NCI-H1048 (cell line): ENCODE measurements at regions not wholly inside any gene's neighbourhood (a gene's known extent, or its start where the extent isn't known, plus 50 kb on each side); places are given as distances from the start of the nearest gene placed in this dataset.

ENCODE experiments used
- DNase-seq: peaks from one replicate; lab custom pipeline; 2025; lab: John Stamatoyannopoulos, UW

DNA sequence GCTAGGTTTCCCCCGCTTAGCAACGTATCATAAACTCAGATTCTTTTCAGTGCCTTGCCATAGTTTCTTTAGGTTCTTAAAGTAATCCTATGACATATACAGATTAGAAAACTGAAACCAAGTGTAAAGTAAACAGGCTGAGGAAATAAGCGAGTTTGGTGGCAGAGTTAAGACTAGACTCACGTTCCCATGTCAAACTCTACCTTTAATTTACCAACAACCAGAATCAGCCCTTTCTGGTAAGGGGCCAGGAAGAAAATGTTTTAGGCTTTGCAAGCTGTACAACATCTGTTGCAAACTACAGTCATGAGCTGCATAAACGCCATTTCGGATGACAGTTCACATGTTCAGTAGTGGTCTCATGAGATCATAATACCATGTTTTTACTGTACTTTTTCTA lies 128.0 kb upstream of the PRICKLE2 start:
- DNase-seq = no peak

DNA sequence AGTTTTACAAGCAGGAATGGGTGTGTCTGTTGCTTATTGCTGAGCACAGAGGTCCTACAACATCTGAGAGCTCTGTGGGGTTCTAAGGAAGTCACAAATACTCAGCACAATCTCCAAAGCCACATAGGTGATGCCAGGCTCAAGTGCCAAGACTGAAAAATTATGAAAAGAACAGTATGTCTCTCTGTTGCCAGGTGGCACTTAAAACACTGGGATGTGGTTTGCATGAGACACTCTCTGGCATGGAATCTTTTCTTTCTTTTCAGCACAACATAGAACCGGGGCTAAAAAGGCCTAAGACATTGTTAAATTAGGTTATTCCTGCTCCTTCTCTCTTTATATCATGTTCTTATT lies 127.3 kb upstream of the PRICKLE2 start:
- no peak for DNase-seq

DNA sequence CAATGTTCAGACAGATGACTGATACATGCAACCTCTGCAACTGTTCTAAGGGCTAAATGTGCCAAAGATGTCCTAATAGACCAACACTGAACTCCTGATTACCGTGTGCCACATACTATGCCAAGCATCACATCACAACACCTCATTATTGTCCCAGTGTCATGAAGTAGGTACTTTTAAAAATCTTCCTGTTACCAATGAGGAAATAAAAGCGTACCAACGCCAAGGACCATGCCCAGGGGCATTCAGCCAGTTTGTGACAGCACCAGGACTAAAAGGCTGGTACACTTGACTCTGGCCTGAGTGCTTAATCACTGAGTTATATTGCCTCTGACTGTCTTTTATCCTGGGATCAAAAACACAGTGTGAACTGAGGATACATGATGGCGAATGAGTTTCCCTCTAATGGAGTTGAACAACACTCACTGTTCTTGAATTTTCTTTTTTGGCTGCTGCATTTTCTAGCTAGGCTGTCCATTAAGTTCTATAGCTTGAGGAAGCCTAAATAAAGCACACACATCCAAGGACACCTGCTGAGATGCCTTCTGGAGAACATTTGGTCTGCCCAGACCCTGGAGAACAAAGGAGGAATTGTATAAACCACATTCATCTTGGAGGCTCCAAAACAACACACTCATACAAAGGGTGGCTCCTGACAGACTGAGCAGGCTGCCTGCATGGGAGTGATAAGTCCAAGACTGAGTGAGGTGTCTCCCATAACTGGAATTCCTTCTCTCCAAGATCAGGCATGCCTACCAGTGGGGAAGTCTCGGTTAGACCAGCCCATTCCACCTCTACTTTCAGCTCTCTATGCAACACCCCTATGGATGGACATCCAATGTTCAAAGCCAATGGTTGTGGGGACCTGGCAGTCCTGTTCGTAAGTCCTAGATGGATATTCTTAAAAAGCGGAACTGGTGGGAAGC lies 126.7 kb upstream of the PRICKLE2 start:
- DNase-seq = no peak

DNA sequence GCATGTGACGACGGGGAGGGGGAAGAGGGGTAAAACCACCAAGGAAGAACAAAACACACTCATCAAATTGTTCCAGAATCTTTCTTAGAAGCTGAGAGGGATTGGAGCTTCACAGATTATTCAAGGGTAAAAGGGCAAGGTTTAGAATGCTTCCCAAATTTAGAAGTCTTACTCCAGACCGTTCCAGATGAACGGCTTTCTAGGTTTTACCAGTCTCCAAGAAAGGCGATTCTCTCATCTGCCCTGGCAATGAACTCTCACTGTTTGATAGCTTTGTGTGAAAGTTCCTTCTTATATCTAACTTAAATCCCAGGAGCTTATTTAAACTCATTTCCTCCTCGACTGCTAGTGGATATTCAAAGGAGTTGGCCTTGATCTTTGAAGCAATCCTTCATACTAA lies 124.3 kb upstream of the PRICKLE2 start:
- no peak for DNase-seq

DNA sequence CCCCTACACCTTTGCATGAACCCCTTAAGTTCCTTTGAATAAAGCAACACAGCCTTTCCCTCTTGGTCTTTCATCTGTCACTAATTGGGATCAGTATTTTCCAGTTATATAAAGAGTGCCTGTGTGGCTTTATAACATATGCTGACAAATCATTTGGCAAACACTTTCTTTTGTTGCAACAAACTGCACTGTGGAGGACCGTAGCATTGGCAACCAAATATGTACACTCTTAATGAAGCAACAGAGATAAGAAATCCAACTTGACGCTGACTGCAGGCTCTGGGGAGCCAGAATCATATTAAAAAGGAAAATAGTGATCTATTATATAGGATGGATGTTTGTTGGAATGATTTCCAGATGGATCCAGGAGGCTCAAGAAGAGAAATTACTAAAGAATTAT lies 120.1 kb upstream of the PRICKLE2 start:
- no peak for DNase-seq

DNA sequence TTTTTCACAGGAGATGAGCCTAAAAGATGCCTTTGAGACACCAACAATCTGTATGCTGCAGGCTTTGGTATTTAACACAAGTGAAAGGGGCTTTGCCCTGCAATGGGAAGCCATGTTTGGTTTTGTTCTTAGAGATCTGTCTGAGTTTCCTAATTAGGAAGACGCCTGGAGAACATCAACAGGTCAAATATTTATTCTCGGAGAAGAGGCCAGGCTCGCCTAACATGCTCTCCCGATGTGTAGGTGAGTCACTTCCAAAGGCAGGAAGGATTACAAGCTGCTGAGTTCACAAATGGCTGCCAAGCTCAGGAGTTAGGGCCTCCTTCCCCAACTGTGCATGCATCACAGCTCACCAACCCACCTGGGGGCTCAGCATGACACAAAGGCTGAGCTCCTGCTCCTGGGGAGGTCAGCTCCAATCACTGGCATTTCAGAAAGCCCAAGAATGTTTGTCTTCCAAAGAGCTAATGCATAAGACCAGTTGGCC lies 119.5 kb upstream of the PRICKLE2 start:
- no peak for DNase-seq

DNA sequence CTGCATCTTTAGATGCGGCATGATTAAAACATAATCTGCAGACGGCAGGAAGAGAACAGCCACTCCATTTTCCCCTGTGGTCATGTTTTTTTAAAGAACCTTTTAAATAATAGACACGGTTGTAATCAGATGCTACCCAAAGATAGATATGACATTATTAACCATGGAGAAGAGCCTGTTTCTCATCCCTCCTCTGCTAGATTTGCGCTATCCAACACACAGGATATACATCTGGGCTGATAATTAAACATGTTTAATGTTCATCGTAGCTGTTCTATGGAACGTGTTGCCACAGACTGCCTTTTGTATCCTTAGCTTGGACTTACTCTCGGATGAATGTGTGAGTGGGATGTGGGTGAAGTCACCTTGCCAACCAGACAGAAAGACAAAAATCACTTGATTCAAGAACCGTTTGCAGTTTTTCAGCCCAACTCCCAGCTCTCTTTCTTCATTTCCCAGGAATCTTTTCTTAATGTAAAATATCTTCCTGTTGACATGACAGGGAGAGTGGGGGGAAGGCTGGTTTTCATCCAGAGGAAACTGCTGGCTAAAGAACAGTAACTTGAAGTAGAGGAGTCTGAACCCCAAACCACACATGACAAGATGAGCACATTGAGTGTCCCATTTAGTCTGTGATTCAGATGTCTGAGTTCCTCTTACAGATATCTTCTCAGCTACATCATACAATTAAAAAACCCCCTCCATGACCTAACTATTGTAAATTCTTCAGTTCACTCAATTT lies 118.6 kb upstream of the PRICKLE2 start:
- no peak for DNase-seq

DNA sequence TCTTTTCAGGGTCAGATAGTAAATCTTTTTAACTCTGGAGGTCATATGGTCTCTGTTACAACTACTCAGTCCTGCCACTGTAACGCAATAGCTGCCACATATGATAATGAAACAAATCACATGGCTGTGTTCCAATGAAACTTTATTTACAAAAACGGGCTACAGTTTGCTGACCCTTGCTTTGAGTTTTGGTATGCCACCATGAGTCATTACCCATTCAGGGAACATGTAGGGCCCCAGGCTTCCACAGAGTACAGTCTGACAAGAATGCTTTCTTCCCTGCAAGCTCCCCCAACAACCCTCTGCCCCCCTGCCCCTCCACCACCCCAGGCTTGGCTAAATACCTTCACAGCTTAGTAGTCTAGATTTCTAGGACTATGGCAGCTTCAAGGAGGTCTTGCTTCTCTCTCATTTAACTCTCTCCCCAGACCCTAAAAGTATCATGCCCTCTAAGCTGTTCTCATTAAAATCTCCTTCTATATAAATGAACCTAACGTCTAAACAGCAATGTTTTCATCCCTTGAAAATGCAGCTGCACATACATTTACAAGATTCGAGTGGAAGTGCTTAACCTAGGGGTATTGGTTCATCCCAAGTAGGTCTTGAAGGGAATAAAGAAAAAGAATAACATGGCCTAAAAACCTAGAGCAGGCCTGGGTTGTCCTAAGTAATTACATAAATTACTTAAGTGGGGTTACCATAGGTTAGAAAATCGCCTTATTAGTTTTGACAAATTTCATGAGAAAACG lies 117.8 kb upstream of the PRICKLE2 start:
- no peak for DNase-seq

DNA sequence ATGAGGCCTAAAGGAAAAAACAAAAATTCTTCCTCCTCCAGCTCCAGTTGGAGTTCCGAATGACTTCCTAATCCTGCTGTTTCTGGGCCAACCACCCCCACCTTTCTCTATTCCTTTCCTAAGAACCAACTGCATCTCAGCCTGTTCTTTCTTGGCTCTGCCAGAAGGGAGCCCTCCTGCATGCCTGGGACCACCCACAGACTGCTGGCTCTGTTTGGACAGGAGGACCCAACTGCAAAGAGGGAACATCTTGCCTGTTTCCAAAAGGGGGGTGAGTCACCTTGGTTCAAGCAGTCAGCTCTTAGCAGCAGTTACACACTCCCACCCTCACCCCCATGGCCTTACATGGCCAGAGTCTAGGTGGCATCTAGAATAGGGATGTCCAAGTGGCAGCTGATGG lies 116.0 kb upstream of the PRICKLE2 start:
- DNase-seq = no peak

DNA sequence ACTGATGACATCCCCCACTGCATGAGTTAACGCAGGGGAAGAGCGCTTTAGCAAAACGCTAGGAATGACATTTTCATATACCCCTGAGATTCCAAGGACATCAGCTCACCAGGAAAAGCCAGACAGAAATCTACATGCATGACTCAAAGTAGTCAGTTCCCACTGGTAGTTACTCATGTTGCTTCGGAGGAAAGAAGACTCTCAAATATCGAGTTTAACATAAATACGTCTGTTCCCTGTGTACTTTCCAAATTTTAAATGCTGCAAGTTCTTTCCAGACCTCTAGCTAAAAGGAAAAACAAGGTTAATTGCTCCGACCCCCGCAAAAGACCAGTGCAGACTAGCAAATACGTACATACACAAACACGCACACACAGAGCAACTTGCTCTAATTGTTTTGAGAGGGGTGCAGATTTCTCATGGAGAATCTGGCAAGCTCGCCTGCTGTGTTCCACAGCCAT lies 115.4 kb upstream of the PRICKLE2 start:
- no peak for DNase-seq

DNA sequence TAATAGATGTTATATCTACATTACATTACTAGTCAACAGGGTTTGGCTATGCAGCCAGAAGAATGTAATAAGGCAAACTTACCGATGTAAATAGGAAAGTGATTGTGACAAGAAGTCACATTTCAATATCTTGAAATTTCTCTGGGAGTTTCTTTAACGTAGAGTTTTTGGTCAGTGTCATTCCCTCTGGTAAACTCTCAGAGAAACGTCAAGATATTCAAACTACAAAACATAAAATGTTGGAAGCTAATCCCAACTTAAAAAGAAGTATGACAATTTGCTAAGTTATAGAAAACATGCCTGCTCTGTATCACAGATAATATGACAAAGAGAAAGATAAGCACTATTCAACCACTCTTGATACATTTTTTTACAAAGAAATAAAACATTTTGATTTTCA lies 111.2 kb upstream of the PRICKLE2 start:
- no peak for DNase-seq

DNA sequence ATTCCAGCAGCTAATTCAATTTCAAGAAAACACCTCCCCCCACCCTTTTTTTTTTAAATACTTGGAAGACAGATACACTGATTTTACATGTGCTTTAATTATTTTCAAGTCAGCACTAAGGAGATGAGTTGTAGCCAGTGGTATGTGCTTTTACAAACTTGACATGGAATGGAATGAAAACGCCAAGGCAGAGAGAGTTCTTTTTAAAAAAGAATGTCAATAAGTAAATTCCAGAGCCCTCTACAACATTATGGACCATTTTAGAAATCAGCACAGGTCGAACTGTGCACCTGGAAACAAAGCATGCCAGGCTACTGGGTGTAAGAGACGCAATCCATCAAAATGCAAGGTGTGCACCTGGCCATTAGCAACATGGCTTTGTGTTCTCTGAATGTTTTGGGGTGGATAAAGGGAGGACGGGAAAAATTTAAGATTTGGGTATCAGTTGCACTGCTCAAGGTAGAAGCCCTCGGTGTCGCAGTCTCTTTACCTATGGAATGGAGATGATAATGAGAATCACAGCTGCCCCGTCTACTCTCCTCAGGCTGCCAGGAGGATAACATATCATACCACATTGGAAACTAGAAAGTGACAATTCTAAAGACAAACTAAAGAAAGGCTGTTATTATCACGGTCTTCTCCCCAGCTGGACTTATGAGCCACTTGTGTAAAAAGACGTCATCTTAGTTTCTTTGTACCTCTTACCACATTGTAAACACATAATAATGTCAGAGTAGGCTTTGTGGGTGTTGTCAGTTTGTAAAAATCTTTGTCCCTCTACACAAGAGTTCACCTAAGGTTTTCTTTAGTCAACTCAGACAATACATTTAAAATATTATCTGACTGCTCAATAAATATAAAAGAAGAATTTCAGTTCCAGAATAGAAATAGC lies 107.4 kb upstream of the PRICKLE2 start:
- DNase-seq = no peak

DNA sequence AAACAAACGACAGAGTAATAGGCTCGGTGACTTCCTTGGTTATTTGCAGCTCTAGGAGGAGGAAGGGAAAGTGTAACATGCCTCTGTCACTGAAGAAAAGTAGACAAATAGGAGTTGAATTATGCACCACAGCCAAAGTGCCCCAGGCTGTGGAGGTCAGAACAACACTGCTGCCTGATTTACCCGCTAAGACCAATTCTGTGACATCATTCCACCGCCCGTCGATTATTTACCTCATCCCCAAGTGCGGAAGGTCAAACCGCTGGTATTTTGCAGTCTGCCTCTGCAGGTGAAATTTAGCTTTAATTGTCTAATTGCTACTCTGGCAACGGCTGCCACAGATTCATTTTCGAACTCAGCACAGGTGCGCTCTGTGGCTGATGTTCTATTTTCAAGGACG lies 106.3 kb upstream of the PRICKLE2 start:
- no peak for DNase-seq

DNA sequence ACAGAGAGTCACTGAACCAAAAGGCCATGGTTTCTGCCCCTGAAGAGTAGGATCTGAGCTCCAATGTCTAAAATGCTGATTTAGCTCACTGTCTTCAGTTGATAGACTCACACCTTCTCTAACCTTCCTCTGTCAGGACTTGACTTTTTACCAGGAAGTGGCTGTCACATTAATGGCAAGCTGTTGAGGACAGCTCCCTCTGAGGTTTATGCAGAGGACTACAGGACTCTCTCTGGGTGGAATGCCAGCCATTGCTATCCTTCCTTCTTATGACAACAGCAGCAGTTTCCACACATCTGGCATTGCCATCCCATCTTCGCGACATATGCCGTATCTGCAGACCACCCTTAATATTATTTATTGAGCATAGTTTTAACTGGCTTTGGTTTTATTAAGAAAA lies 103.8 kb upstream of the PRICKLE2 start:
- DNase-seq = no peak

DNA sequence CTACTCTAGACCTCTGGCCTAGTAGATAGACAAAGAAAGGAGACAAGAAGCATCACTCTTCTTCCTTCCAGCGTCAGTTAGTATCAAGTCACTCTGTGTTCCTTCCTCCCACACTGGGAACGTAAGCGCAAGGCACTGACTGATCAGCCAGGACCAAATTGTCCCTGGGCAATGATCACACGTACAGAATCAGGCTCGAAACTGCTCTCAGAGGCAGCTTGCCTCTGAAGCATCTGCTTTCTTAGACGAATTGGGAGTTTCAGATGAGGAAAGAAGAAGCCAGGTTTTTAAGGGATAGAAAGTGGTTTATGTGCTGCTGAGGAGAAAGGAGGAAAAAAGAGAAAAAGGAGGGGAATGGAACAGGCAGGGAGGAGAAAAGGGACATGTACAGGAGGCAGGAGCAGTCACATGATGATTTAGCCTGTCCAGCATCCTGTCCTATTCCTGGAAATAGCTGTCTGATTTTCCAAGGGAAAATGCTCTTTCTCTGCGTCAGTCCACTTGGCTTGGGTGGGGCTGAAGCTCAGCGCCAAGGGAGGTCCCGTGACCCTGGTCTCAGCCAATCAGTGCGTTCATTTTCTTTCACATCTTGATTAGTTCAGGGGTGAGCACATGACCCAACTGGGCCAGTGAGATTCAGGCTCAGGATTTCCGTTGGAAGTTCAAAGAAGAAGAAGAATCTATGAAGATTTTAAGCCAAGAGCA lies 102.0 kb upstream of the PRICKLE2 start:
- no peak for DNase-seq

DNA sequence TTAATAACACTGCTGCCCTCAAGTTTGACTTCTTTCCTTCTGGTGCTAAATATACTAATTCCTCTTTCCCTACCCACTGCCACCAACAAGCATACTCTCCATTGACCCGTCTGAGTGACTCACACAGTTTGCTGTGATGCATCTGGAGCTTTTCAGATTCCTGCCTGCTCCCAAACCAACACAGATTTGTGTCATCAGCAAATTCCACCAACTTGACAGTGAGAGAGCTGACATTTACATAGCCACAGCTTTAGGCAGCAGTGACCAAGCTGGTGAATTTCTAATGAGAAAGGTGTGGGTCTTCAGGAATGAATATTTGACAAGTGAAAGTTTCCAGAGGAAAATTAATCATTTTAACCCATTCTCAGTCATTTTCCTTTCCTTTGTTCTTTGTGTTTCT lies 96.5 kb upstream of the PRICKLE2 start:
- DNase-seq = no peak

DNA sequence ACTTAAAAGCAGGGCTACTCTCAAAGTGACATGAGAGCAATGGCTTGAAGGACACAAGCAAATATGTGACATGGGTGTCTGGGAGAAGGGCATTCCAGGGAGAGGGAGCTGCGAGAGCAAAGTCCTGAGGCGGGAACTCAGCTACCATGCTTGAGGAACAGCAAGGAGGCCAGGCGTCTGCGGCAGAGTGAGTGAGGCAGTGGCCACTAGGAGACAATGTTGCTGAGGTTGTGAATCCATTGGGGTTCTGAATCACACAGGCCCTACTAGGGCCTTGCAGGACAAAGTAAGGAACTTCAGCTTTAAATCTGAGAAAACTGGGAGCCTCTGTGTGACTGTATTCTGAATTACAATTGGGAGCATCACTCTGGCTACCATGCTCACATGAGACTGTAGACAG lies 94.1 kb upstream of the PRICKLE2 start:
- DNase-seq = no peak

DNA sequence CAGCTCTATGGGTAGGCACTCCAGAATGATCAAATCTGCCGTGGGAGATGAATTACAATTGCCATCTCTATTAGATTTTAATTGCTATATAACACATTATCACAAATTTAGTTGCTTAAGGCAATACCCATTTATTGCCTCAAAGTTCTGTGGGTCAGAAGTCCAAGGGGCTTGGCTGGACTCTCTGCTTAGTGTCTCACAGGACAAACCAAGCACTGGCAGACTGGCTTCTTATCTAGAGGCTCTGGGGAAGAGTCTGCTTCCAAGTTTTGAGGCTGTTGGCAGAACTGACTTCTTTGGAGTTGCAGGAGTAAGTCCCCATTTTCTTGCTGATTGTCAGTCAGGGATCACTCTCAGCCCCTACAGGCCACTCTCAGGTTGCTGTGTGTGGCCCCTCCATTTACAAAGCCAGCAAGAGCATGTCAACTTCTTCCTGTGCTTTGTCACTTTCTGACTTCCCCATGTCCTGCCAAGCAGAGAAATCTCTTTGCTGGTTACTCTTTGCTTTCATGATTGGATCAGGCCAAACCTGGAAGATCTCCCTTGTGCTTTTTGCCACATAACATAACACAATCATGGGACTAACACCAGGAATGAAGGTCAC lies 93.5 kb upstream of the PRICKLE2 start:
- no peak for DNase-seq

DNA sequence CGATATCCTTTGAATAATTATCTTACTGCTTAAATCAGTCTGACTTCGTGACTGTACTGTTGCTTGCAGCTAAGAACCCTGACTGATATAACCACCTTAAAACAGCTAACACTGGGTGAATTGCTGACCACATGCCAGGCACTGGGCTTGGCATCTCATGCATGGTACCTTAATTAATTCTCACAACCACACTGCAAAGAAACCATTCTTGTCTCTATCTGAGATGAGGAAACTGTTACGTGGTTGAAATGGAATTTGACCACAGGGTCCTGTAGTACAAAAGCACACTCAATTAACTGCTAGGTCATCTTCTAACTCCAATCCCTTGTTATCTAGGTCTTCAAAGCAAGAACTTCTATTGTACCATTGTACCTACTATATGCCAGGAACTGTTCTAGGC lies 92.7 kb upstream of the PRICKLE2 start:
- DNase-seq = no peak

DNA sequence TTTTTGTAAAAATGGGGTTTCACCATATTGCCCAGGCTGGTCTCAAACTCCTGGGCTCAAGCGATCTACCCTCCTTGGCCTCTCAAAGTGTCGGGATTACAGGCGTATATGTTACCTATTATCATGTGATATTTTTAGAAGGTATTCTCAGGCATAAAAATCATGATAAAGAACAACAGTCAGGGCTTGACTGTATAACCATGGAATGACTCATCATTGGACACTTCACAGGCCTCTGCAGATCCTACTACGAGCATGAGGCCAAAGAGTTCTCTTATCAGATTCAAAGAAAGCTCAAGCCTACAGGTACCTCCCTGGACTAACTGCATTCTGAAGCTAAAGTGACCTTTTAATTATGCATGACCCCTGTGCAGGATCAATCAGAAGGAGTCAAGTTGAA lies 91.7 kb upstream of the PRICKLE2 start:
- DNase-seq = no peak
